ENCODE measurements at regions not wholly inside any gene's neighbourhood (a gene's known extent, or its start where the extent isn't known, plus 50 kb on each side); places are given as distances from the start of the nearest gene placed in this dataset.

GRCh38 chr10:22852712-22853353, 75.0 kb upstream of the ARMC3 start:
- TF ChIP-seq POLR2AphosphoS5 (IDR thresholded peaks at IDR 0.05; ENCODE audit: low read depth, low read length) (no peak), REST (IDR thresholded peaks at IDR 0.05; ENCODE audit: insufficient read depth in 1 of 2, low read depth in 2 of 2, low read length in 2 of 2) (no peak), SIN3A (IDR thresholded peaks at IDR 0.05; ENCODE audit: borderline replicate concordance, insufficient read depth, low read length) (no peak), TAF1 (IDR thresholded peaks at IDR 0.05; ENCODE audit: borderline replicate concordance, insufficient read depth, low read length) (no peak)

All from PFSK-1 (cell line).